Cardiac fibroblast (primary cell): ENCODE measurements at regions not wholly inside any gene's neighbourhood (a gene's known extent, or its start where the extent isn't known, plus 50 kb on each side); places are given as distances from the start of the nearest gene placed in this dataset.
A peak's percentile ranks its signal among the peaks of the same experiment; 100 is the strongest.

Experiments
- DNase-seq, 2 donors: peaks; one replicate each; pipeline versions ENCODE4 v3.0.0 to v3.0.0-alpha.2; 2010; ENCODE audit warnings: low read depth in 2 of 2
- H3K4me3 ChIP-seq, 2 donors: replicated peaks in 1 of 2; 1 replicate in 1 of 2; 2 replicates in 1 of 2; pipeline ENCODE4 v1.5.1; 2011; ENCODE audit warnings: low read depth in 2 of 2, low read length in 2 of 2, mild to moderate bottlenecking in 2 of 2, moderate library complexity in 1 of 2
- CTCF ChIP-seq: IDR thresholded peaks from one replicate; pipeline ENCODE4 v1.5.1; 2011; ENCODE audit warnings: low read depth, mild to moderate bottlenecking, low read length, inconsistent platforms

- no peak overlapping the region for H3K4me3 ChIP-seq
- TF ChIP-seq CTCF = no peak
- peak; percentile 3 to 5 for DNase-seq
These were observed 802.2 kb upstream of the WWC1 start for GRCh38 chr5:167489202-167489601.

GRCh38 chr5:167503926-167504720 is 787.3 kb upstream of the WWC1 start:
- TF ChIP-seq CTCF = no peak
- no peak for DNase-seq
- no peak overlapping the region for H3K4me3 ChIP-seq

GRCh38 chr5:167507463-167508233 is 783.8 kb upstream of the WWC1 start:
- H3K4me3 ChIP-seq = no peak overlapping the region
- TF ChIP-seq CTCF = no peak
- no peak for DNase-seq

GRCh38 chr5:167509076-167509475 is 782.4 kb upstream of the WWC1 start:
- H3K4me3 ChIP-seq = no peak overlapping the region
- DNase-seq = no peak
- no peak for TF ChIP-seq CTCF

- no peak for DNase-seq
- TF ChIP-seq CTCF = no peak
These were observed 780.2 kb upstream of the WWC1 start for GRCh38 chr5:167511276-167511675.

GRCh38 chr5:167512111-167512510 is 779.3 kb upstream of the WWC1 start:
- no peak for TF ChIP-seq CTCF
- no peak for DNase-seq
- H3K4me3 ChIP-seq = no peak overlapping the region

More at GRCh38 chr5:167511276-167511675, 780.2 kb upstream of the WWC1 start:
- H3K4me3 ChIP-seq = no peak overlapping the region
